HCT116 (cell line): ENCODE measurements at regions not wholly inside any gene's neighbourhood (a gene's known extent, or its start where the extent isn't known, plus 50 kb on each side); places are given as distances from the start of the nearest gene placed in this dataset.

Experiments
- ATAC-seq: fragments of 200-7000 bp; cut with Tn5 transposase; 2 replicates; pipeline ENCODE4 v1.9.1; 2020; ENCODE audit warnings: mild to moderate bottlenecking, moderate library complexity
- BruUV-seq: library from RNA; stranded (reverse); fragments of 400-500 nt; replicated peaks from 2 replicates; lab custom pipeline; 2021; lab: Mats Ljungman, UMichigan
- CTCF ChIA-PET: fragments of 300-600 bp; sonication (Branson Sonifier 250); formaldehyde crosslinking; loops from one replicate; lab custom pipeline; 2021; ENCODE audit warnings: antibody characterized with exemption; lab: Charles Lee
- POLR2A ChIA-PET: fragments of 300-600, 350-600 bp; sonication (Branson Sonifier 250); formaldehyde crosslinking; loops from one replicate; lab custom pipeline; 2021; ENCODE audit warnings: antibody characterized with exemption; lab: Charles Lee
- RAD21 ChIA-PET, 2 experiments: fragments of 300-600 bp; sonication (Branson Sonifier 250); formaldehyde crosslinking; loops; one replicate each; lab custom pipeline; 2023; ENCODE audit warnings: low total read pairs in 2 of 2; ENCODE audit not compliant: uncharacterized antibody in 2 of 2, unreplicated experiment in 2 of 2, low non-redundant PET in 1 of 2; lab: Charles Lee
- DNase-seq: peaks from one replicate; pipeline ENCODE4 v3.0.0-alpha.2; 2010; ENCODE audit warnings: low read depth, low spot score
- H2AFZ ChIP-seq: fragments of 200-600 bp; shearing (Covaris generic), sonication (generic); 2 replicates; pipeline ENCODE4 v1.6.1; 2017; ENCODE audit warnings: low read depth, mixed run types, mixed read lengths, antibody characterized with exemption, low read length; ENCODE audit not compliant: poor library complexity, severe bottlenecking
- H3K27ac ChIP-seq: 2 replicates; pipeline ENCODE4 v1.5.1; 2012; ENCODE audit warnings: low read depth, low read length
- H3K27me3 ChIP-seq: fragments of 200-600 bp; sonication (generic); 2 replicates; pipeline ENCODE4 v1.6.1; 2016; ENCODE audit warnings: mixed run types, low read length, mixed read lengths; ENCODE audit not compliant: insufficient read depth
- H3K36me3 ChIP-seq, 2 experiments: fragments of 200-500 bp in 1 of 2; fragments of 200-600 bp in 1 of 2; sonication (Bioruptor generic) in 1 of 2; sonication (generic) in 1 of 2; 2 replicates each; pipeline versions ENCODE4 v1.5.1 to v1.6.1; 2014 to 2016; ENCODE audit warnings: low read length in 2 of 2, inconsistent platforms in 1 of 2, mixed read lengths in 1 of 2, mixed run types in 1 of 2; ENCODE audit not compliant: insufficient read depth in 2 of 2, control insufficient read depth in 1 of 2
- H3K4me1 ChIP-seq, 2 experiments: fragments of 200-600 bp in 1 of 2; sonication (generic) in 1 of 2; 2 replicates each; pipeline versions ENCODE4 v1.5.1 to v1.6.1; 2012 to 2017; ENCODE audit warnings: low read length in 2 of 2, inconsistent platforms in 1 of 2, mild to moderate bottlenecking in 1 of 2, mixed read lengths in 1 of 2, mixed run types in 1 of 2, moderate library complexity in 1 of 2; ENCODE audit not compliant: insufficient read depth in 2 of 2, control insufficient read depth in 1 of 2
- H3K4me2 ChIP-seq: fragments of 200-600 bp; sonication (generic); 2 replicates; pipeline ENCODE4 v1.6.1; 2017; ENCODE audit warnings: mixed run types, low read length, mixed read lengths
- H3K4me3 ChIP-seq, 2 experiments: fragments of 200-600 bp in 1 of 2; sonication (generic) in 1 of 2; replicated peaks in 1 of 2; 2 replicates each; pipeline ENCODE4 v1.5.1; 2011 to 2016; ENCODE audit warnings: low read length in 2 of 2, control low read depth in 1 of 2, low read depth in 1 of 2, mild to moderate bottlenecking in 1 of 2, mixed read lengths in 1 of 2, mixed run types in 1 of 2
- H3K79me2 ChIP-seq: fragments of 200-600 bp; sonication (generic); 2 replicates; pipeline ENCODE4 v1.6.1; 2017; ENCODE audit warnings: mild to moderate bottlenecking, mixed run types, low read length, moderate library complexity, mixed read lengths; ENCODE audit not compliant: insufficient read depth
- H3K9ac ChIP-seq: fragments of 200-600 bp; sonication (generic); 2 replicates; pipeline ENCODE4 v1.6.1; 2016; ENCODE audit warnings: low read length, mixed read lengths
- H3K9me2 ChIP-seq: fragments of 200-600 bp; sonication (generic), shearing (Covaris generic); 2 replicates; pipeline ENCODE4 v1.6.1; 2017; ENCODE audit warnings: mixed run types, mild to moderate bottlenecking, moderate library complexity; ENCODE audit not compliant: insufficient read depth
- H3K9me3 ChIP-seq, 2 experiments: fragments of 200-500 bp in 1 of 2; fragments of 200-600 bp in 1 of 2; sonication (Bioruptor generic) in 1 of 2; sonication (generic) in 1 of 2; 2 replicates each; pipeline ENCODE4 v1.6.1; 2014 to 2017; ENCODE audit warnings: low read length in 2 of 2, mixed read lengths in 2 of 2, inconsistent platforms in 1 of 2, low read depth in 1 of 2, mild to moderate bottlenecking in 1 of 2, mixed run types in 1 of 2, moderate library complexity in 1 of 2; ENCODE audit not compliant: control insufficient read depth in 1 of 2, insufficient read depth in 1 of 2
- H4K20me1 ChIP-seq: fragments of 200-600 bp; sonication (generic), shearing (Covaris generic); 2 replicates; pipeline ENCODE4 v1.6.1; 2017; ENCODE audit warnings: mixed run types, mild to moderate bottlenecking, moderate library complexity; ENCODE audit not compliant: insufficient read depth
- CBX3 ChIP-seq: IDR thresholded peaks from 2 replicates; pipeline ENCODE4 v1.6.1; 2012; ENCODE audit warnings: low read depth
- CEBPB ChIP-seq: IDR thresholded peaks from 2 replicates; pipeline ENCODE4 v1.6.1; 2012; ENCODE audit warnings: low read depth
- EGR1 ChIP-seq: IDR thresholded peaks from 2 replicates; pipeline ENCODE4 v1.6.1; 2012; ENCODE audit warnings: low read depth
- ELF1 ChIP-seq: IDR thresholded peaks from 2 replicates; pipeline ENCODE4 v1.6.1; 2012; ENCODE audit warnings: low read depth, borderline replicate concordance
- EZH2 ChIP-seq: fragments of 200-600 bp; sonication (generic); IDR thresholded peaks from 2 replicates; pipeline ENCODE4 v1.6.1; 2017; ENCODE audit warnings: antibody characterized with exemption, mixed run types
- EZH2phosphoT487 ChIP-seq: fragments of 200-600 bp; IDR thresholded peaks from 2 replicates; pipeline ENCODE4 v1.6.1; 2018; ENCODE audit warnings: antibody characterized with exemption, borderline replicate concordance
- FOSL1 ChIP-seq: IDR thresholded peaks from 2 replicates; pipeline ENCODE4 v1.6.1; 2012; ENCODE audit warnings: low read depth
- JUND ChIP-seq: IDR thresholded peaks from 2 replicates; pipeline ENCODE4 v1.6.1; 2012
- MAX ChIP-seq: IDR thresholded peaks from 2 replicates; pipeline ENCODE4 v1.6.1; 2012
- POLR2A ChIP-seq: IDR thresholded peaks from 2 replicates; pipeline ENCODE4 v1.7.0; 2011; ENCODE audit warnings: borderline replicate concordance; ENCODE audit not compliant: insufficient read depth, insufficient read length; ENCODE audit errors: extremely low read depth
- RAD21 ChIP-seq: IDR thresholded peaks from 2 replicates; pipeline ENCODE4 v1.6.1; 2012; ENCODE audit warnings: low read depth, mild to moderate bottlenecking
- REST ChIP-seq: IDR thresholded peaks from 2 replicates; pipeline ENCODE4 v1.6.1; 2012; ENCODE audit warnings: low read depth
- SIN3A ChIP-seq: IDR thresholded peaks from 2 replicates; pipeline ENCODE4 v1.6.1; 2012; ENCODE audit warnings: low read depth
- SP1 ChIP-seq: IDR thresholded peaks from 2 replicates; pipeline ENCODE4 v1.6.1; 2012; ENCODE audit warnings: low read depth
- SRF ChIP-seq: IDR thresholded peaks from 2 replicates; pipeline ENCODE4 v1.6.1; 2012; ENCODE audit warnings: low read depth
- TCF7L2 ChIP-seq: IDR thresholded peaks from 2 replicates; pipeline ENCODE4 v1.7.0; 2011; ENCODE audit warnings: borderline replicate concordance, inconsistent platforms; ENCODE audit not compliant: insufficient read depth, insufficient read length; ENCODE audit errors: extremely low read depth
- ZFX ChIP-seq: fragments of 450-650 bp; IDR thresholded peaks from 2 replicates; pipeline ENCODE4 v1.6.1; 2017
- ZNF274 ChIP-seq: fragments of 200-500 bp; sonication (Bioruptor generic); IDR thresholded peaks from 2 replicates; pipeline ENCODE4 v1.6.1; 2014; ENCODE audit warnings: mild to moderate bottlenecking, low read depth, low read length, inconsistent platforms
- intact Hi-C: fragments of 100-400 bp; cut with micrococcal nuclease; formaldehyde crosslinking; loops from 2 replicates; pipeline ENCODE4 v1.10.0; 2022

GRCh38 chr21:15449556-15449955, 280.2 kb upstream of the USP25 start:
- no peaks in the 10 kb centered on the region for H3K9me3 ChIP-seq
- CTCF ChIA-PET, result no interaction called here
- TF ChIP-seq ZNF274, result no peak
- no peak for TF ChIP-seq ZFX
- TF ChIP-seq POLR2A, result no peak
- TF ChIP-seq SIN3A, result no peak
- no peak for TF ChIP-seq REST
- H3K27me3 ChIP-seq, result no peaks in the 10 kb centered on the region
- no peak for DNase-seq
- POLR2A ChIA-PET, result no interaction called here
- RAD21 ChIA-PET, result no interaction called here
- no peaks in the 10 kb centered on the region for H3K9me2 ChIP-seq
- intact Hi-C loops, result no loop called here
- BruUV-seq, result no TSS peak
- H3K9ac ChIP-seq, result no peak overlapping the region
- H3K79me2 ChIP-seq, result no peaks in the 10 kb centered on the region
- H3K27ac ChIP-seq, result no peak overlapping the region
- H2AFZ ChIP-seq, result no peak overlapping the region
- H4K20me1 ChIP-seq, result no peaks in the 10 kb centered on the region
- H3K4me2 ChIP-seq, result no peak overlapping the region
- H3K4me1 ChIP-seq, result no peaks in the 10 kb centered on the region
- no peak for ATAC-seq
- H3K36me3 ChIP-seq, result no peaks in the 10 kb centered on the region
- H3K4me3 ChIP-seq, result no peak overlapping the region

GRCh38 chr21:15453261-15453660, 276.5 kb upstream of the USP25 start:
- H3K36me3 ChIP-seq, result no peaks in the 10 kb centered on the region
- no peaks in the 10 kb centered on the region for H4K20me1 ChIP-seq
- POLR2A ChIA-PET, result no interaction called here
- H3K27me3 ChIP-seq, result no peaks in the 10 kb centered on the region
- H3K79me2 ChIP-seq, result no peaks in the 10 kb centered on the region
- no peak overlapping the region for H3K27ac ChIP-seq
- H3K4me2 ChIP-seq, result no peak overlapping the region
- TF ChIP-seq EZH2, result no peak
- no peak for TF ChIP-seq RAD21
- no peak for TF ChIP-seq REST
- TF ChIP-seq ELF1, result no peak
- no peak for TF ChIP-seq CBX3
- no peak for TF ChIP-seq MAX
- no peak for TF ChIP-seq SP1
- no peak for TF ChIP-seq JUND
- TF ChIP-seq ZFX, result no peak
- no peak for TF ChIP-seq FOSL1
- no peak for TF ChIP-seq SRF
- no peak for TF ChIP-seq CEBPB
- no peak for TF ChIP-seq TCF7L2
- TF ChIP-seq EGR1, result no peak
- TF ChIP-seq EZH2phosphoT487, result no peak
- no peaks in the 10 kb centered on the region for H3K9me2 ChIP-seq
- H3K4me3 ChIP-seq, result no peak overlapping the region
- ATAC-seq, result no peak
- RAD21 ChIA-PET, result no interaction called here
- no TSS peak for BruUV-seq
- no peak overlapping the region for H3K9ac ChIP-seq
- no peak overlapping the region for H2AFZ ChIP-seq
- CTCF ChIA-PET, result no interaction called here
- no peaks in the 10 kb centered on the region for H3K4me1 ChIP-seq
- no peaks in the 10 kb centered on the region for H3K9me3 ChIP-seq
- no peak for DNase-seq
- intact Hi-C loops, result no loop called here
